SU-DHL-6 (cell line): ENCODE measurements at regions not wholly inside any gene's neighbourhood (a gene's known extent, or its start where the extent isn't known, plus 50 kb on each side); places are given as distances from the start of the nearest gene placed in this dataset.

Experiments
- CTCF ChIP-seq: fragments of 200-600 bp; sonication (generic); IDR thresholded peaks from one replicate; pipeline ENCODE4 v1.5.1; 2017; ENCODE audit warnings: antibody characterized with exemption, mild to moderate bottlenecking, low read length, moderate library complexity; ENCODE audit not compliant: insufficient read depth, poor library complexity, severe bottlenecking
- EZH2phosphoT487 ChIP-seq: fragments of 200-600 bp; sonication (generic), shearing (Covaris generic); conservative IDR thresholded peaks from 2 replicates; pipeline ENCODE4 v1.6.1; 2018; ENCODE audit warnings: mild to moderate bottlenecking, antibody characterized with exemption, low read length, moderate library complexity, mixed read lengths

DNA sequence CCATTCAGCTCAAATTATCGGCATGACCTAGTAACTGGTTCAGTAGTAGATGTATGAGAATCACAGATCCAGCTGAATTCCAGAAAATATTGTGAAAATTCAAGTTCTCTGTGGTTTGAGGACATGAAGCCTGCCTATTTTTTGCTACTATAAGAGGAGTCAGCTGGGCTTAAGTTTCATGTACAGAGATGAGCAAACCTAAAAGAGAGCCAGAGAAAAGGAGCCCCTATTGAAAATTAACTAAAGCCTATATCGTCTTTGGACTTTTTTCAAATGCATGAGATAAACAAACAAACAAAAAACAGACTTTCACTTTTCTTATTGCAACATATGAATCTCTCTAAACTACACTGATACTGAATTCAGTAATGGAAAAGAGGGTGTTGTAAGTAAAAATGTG lies 106.8 kb upstream of the SPRY2 start:
- TF ChIP-seq CTCF (no peak), EZH2phosphoT487 (no peak)
